Lower lobe of right lung (tissue), 2 donors: ENCODE measurements at regions not wholly inside any gene's neighbourhood (a gene's known extent, or its start where the extent isn't known, plus 50 kb on each side); places are given as distances from the start of the nearest gene placed in this dataset.

ENCODE experiments used
- ATAC-seq, 2 donors: fragments of 200-7000 bp; cut with Tn5 transposase; one replicate each; pipeline ENCODE4 v1.9.1; 2020 to 2022; ENCODE audit warnings: mild to moderate bottlenecking in 2 of 2, moderate library complexity in 2 of 2
- DNase-seq: peaks from one replicate; pipeline ENCODE4 v3.0.0-alpha.2; 2020
- H3K27ac ChIP-seq: fragments of 200-600 bp; one replicate; pipeline ENCODE4 v1.8.0; 2022
- H3K27me3 ChIP-seq: fragments of 200-600 bp; one replicate; pipeline ENCODE4 v1.8.0; 2022; ENCODE audit warnings: low read depth
- H3K36me3 ChIP-seq: fragments of 200-600 bp; one replicate; pipeline ENCODE4 v1.8.0; 2022; ENCODE audit warnings: mild to moderate bottlenecking
- H3K4me1 ChIP-seq: fragments of 200-600 bp; one replicate; pipeline ENCODE4 v1.8.0; 2022
- H3K4me3 ChIP-seq: fragments of 200-600 bp; one replicate; pipeline ENCODE4 v1.8.0; 2022; ENCODE audit warnings: mild to moderate bottlenecking
- H3K9me3 ChIP-seq: fragments of 200-600 bp; one replicate; pipeline ENCODE4 v1.8.0; 2022
- CTCF ChIP-seq: fragments of 200-600 bp; IDR thresholded peaks from one replicate; pipeline ENCODE4 v1.8.0; 2022; ENCODE audit warnings: antibody characterized with exemption, mild to moderate bottlenecking
- intact Hi-C: fragments of 100-400 bp; cut with DNase I; formaldehyde crosslinking; loops from one replicate; pipeline ENCODE4 v1.11.0; 2022
- donor health status: DM: no; HTN: yes; CAD: no; lungs with severe emphysema.

DNA sequence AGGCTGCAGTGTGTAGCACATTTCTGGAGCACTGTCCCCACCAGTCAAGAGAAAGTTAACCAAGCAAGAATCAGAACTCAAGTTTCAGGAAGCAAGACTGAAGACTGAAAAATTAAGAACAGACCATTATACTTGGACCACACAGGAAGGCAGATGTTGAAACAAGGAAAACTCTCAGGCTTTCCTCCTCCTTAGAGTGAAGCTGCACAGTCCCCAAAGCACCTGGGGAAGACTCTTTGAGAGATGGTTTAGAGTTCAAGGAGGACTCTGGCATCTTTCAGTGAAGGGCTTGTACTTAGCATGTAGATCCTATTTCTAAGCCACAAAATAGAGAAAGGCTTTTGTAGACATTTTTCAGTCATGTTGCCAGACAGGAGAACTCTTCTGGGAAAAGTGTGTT, 113.7 kb upstream of the KCTD3 start:
- ATAC-seq: no peak
- no peaks in the 10 kb centered on the region for H3K4me1 ChIP-seq
- no peak for TF ChIP-seq CTCF
- no peak overlapping the region for H3K4me3 ChIP-seq
- no peak for DNase-seq
- H3K27me3 ChIP-seq: no peaks in the 10 kb centered on the region
- H3K27ac ChIP-seq: no peak overlapping the region
- intact Hi-C loops: no loop called here
- no peaks in the 10 kb centered on the region for H3K36me3 ChIP-seq
- no peaks in the 10 kb centered on the region for H3K9me3 ChIP-seq

DNA sequence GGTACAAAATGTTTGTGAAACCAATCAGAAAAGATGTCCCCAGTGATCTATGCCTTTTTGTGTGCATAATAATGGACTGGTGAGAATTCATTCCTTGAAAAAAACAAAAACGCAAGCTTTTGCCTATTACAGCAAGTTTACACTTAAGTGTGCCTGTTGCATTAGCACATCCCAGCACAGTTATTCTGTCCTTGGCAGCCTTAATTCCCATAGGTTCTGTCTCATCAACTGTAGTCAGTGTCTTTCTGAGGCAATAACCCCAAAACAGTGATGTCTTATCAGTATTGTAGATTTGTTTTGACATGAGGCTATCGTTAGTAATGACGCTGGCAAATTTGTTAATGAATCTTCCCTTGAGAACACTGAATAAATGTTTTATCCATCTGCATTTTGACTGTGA, 109.9 kb upstream of the KCTD3 start:
- Histone ChIP-seq H3K27me3 (no peaks in the 10 kb centered on the region), H3K36me3 (no peaks in the 10 kb centered on the region), H3K27ac (no peak overlapping the region), H3K9me3 (no peaks in the 10 kb centered on the region), H3K4me3 (no peak overlapping the region), H3K4me1 (no peaks in the 10 kb centered on the region)
- ATAC-seq (no peak), DNase-seq (no peak)
- intact Hi-C loops: no loop called here
- no peak for TF ChIP-seq CTCF

- DNase-seq (no peak), ATAC-seq (no peak)
- intact Hi-C loops: no loop called here
Measured at GRCh38 chr1:215458104-215458503, 109.0 kb upstream of the KCTD3 start.

DNA sequence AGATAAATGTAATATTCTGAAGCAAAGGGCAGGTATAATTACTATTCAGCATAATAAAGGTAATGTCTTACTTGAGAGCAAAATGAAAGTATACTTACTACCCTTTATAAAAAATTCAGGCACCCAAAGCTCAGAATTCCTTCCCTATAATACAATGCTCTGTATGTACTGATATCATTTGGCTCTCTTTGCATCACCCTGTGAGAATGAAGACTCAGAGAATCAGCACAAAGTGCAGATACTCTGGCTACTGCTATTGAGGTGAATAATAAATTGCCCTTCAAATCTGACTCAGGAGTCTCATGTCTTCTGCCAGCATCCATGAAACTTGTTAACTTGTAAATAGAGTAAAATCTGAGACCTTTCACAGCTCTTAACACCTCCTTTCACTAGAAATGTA, 108.5 kb upstream of the KCTD3 start:
- Histone ChIP-seq H3K27ac (no peak overlapping the region), H3K9me3 (no peaks in the 10 kb centered on the region), H3K27me3 (no peaks in the 10 kb centered on the region), H3K36me3 (no peaks in the 10 kb centered on the region), H3K4me3 (no peak overlapping the region), H3K4me1 (no peaks in the 10 kb centered on the region)
- no peak for ATAC-seq
- no peak for DNase-seq
- intact Hi-C loops: no loop called here
- TF ChIP-seq CTCF: no peak

More at GRCh38 chr1:215458104-215458503, 109.0 kb upstream of the KCTD3 start:
- no peaks in the 10 kb centered on the region for H3K9me3 ChIP-seq
- H3K36me3 ChIP-seq: no peaks in the 10 kb centered on the region
- H3K27me3 ChIP-seq: no peaks in the 10 kb centered on the region
- no peak overlapping the region for H3K27ac ChIP-seq
- no peak for TF ChIP-seq CTCF
- no peaks in the 10 kb centered on the region for H3K4me1 ChIP-seq
- H3K4me3 ChIP-seq: no peak overlapping the region

DNA sequence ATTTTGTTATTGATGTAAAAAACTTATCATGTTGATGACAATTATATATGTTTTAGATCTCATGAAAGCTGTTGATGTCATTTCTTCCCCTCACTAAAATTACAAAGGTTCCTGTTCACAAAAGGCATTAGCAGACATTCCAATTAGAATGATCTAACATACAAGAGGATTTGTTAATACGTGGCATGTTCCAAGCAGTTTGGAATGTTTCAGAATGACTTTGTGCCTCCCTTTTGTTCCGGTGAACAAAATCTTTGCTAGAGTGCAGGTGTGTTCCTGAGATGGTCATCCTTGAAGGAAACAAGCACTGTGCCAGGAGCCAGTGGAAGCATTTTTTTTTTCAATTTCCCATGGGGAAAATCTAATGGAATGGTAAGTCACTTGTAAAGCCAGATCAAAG, 108.0 kb upstream of the KCTD3 start:
- H3K4me1 ChIP-seq: no peaks in the 10 kb centered on the region

More for the DNA sequence above, 108.0 kb upstream of the KCTD3 start:
- TF ChIP-seq CTCF: no peak
- no peak overlapping the region for H3K4me3 ChIP-seq
- no peaks in the 10 kb centered on the region for H3K9me3 ChIP-seq
- H3K27ac ChIP-seq: no peak overlapping the region
- no peaks in the 10 kb centered on the region for H3K36me3 ChIP-seq
- intact Hi-C loops: no loop called here
- H3K27me3 ChIP-seq: no peaks in the 10 kb centered on the region
- no peak for ATAC-seq
- no peak for DNase-seq
